ENCODE measurements at regions not wholly inside any gene's neighbourhood (a gene's known extent, or its start where the extent isn't known, plus 50 kb on each side); places are given as distances from the start of the nearest gene placed in this dataset.

GRCh38 chr1:60598041-60598910 lies 484.1 kb upstream of the NFIA start:
- no peak overlapping the region for H3K4me3 ChIP-seq (ENCODE audit: low read depth, low read length)
- TF ChIP-seq, protein P1, sequence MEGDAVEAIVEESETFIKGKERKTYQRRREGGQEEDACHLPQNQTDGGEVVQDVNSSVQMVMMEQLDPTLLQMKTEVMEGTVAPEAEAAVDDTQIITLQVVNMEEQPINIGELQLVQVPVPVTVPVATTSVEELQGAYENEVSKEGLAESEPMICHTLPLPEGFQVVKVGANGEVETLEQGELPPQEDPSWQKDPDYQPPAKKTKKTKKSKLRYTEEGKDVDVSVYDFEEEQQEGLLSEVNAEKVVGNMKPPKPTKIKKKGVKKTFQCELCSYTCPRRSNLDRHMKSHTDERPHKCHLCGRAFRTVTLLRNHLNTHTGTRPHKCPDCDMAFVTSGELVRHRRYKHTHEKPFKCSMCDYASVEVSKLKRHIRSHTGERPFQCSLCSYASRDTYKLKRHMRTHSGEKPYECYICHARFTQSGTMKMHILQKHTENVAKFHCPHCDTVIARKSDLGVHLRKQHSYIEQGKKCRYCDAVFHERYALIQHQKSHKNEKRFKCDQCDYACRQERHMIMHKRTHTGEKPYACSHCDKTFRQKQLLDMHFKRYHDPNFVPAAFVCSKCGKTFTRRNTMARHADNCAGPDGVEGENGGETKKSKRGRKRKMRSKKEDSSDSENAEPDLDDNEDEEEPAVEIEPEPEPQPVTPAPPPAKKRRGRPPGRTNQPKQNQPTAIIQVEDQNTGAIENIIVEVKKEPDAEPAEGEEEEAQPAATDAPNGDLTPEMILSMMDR (IDR thresholded peaks at IDR 0.05; ENCODE audit: insufficient read depth, low read length, poor library complexity, severe bottlenecking), result no peak
- DNase-seq (ENCODE audit: low read depth), result no peak
- no peaks in the 10 kb centered on the region for H3K27me3 ChIP-seq (ENCODE audit: control insufficient read depth, insufficient read depth, low read length)
- H3K36me3 ChIP-seq (ENCODE audit: control insufficient read depth, insufficient read depth, low read length), result no peaks in the 10 kb centered on the region

DNA sequence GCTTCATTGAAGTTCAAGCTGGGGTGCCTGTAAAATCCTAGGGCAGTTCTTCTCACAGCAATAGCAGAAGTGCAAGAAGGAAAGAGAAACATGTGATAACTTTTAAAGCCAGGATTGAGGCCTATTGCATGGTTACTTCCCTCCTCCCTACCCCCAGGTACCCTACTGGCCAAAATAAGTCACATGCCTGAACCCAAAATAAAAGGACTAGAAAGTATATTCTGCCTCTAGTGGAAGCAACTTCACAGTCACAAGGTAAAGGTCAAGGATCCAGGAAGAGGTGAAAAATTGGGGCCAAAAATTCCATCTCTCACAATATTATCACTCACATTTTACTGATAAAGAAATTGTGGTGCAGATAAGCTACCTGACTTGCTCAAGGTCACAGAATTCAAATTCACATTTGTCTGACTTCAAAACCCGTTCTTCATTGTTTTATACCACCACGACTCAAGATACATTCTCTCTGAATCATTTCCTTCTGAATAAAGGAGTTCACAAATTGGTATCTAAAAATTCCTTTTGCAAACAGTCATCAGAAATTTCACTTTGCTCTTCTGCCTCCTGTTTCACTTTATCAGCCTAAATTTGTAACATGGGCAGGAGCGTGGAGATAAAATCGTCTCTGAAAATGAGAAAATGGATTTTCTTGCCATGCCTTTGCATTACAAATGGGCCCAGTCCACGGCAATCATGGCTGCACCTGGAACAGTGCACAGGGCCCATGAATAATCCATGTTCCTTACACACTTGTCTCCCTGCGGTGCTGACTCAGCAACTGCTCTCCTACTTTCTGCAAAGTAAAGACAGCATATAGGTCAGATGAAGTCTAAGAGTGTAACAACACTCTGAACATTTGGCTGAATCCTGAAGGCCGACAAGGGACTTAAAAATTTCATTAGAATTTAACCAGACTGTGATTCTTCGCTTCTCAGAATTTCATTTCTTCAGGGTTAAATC lies 485.3 kb upstream of the NFIA start:
- no peak for DNase-seq (ENCODE audit: low read depth)

DNA sequence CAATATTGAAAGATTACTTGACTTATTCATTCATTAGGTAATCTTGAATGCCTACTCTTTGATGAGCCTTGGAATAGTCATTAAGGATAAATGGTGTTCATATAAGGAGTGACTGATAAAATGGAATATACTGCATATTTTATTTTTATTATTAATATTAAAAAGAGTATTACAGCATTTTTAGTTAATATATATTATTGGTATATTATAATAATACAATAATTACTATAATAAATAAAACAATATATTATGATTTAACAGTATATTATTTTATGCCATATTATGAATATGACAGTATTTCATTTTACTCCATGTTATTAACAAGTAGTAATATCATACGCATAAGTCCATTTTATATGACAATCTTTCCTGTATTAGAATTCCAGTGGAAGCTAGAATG lies 490.8 kb upstream of the NFIA start:
- Histone ChIP-seq H3K27me3 (ENCODE audit: control insufficient read depth, insufficient read depth, low read length) (no peaks in the 10 kb centered on the region), H3K4me3 (ENCODE audit: low read depth, low read length) (no peak overlapping the region), H3K36me3 (ENCODE audit: control insufficient read depth, insufficient read depth, low read length) (no peaks in the 10 kb centered on the region)
- DNase-seq (ENCODE audit: low read depth), result no peak
- TF ChIP-seq, protein P1 (IDR thresholded peaks at IDR 0.05; ENCODE audit: insufficient read depth, low read length, poor library complexity, severe bottlenecking), result no peak

More for the DNA sequence above, 485.3 kb upstream of the NFIA start:
- H3K27me3 ChIP-seq (ENCODE audit: control insufficient read depth, insufficient read depth, low read length), result no peaks in the 10 kb centered on the region
- no peak overlapping the region for H3K4me3 ChIP-seq (ENCODE audit: low read depth, low read length)
- no peaks in the 10 kb centered on the region for H3K36me3 ChIP-seq (ENCODE audit: control insufficient read depth, insufficient read depth, low read length)
- TF ChIP-seq, protein P1 (IDR thresholded peaks at IDR 0.05; ENCODE audit: insufficient read depth, low read length, poor library complexity, severe bottlenecking), result no peak

- DNase-seq (ENCODE audit: low read depth), result no peak
- TF ChIP-seq, protein P1 (IDR thresholded peaks at IDR 0.05; ENCODE audit: insufficient read depth, low read length, poor library complexity, severe bottlenecking), result no peak
- H3K4me3 ChIP-seq (ENCODE audit: low read depth, low read length), result no peak overlapping the region
- H3K36me3 ChIP-seq (ENCODE audit: control insufficient read depth, insufficient read depth, low read length), result no peaks in the 10 kb centered on the region
- H3K27me3 ChIP-seq (ENCODE audit: control insufficient read depth, insufficient read depth, low read length), result no peaks in the 10 kb centered on the region
Measured at GRCh38 chr1:60589916-60590315, 492.4 kb upstream of the NFIA start.

DNA sequence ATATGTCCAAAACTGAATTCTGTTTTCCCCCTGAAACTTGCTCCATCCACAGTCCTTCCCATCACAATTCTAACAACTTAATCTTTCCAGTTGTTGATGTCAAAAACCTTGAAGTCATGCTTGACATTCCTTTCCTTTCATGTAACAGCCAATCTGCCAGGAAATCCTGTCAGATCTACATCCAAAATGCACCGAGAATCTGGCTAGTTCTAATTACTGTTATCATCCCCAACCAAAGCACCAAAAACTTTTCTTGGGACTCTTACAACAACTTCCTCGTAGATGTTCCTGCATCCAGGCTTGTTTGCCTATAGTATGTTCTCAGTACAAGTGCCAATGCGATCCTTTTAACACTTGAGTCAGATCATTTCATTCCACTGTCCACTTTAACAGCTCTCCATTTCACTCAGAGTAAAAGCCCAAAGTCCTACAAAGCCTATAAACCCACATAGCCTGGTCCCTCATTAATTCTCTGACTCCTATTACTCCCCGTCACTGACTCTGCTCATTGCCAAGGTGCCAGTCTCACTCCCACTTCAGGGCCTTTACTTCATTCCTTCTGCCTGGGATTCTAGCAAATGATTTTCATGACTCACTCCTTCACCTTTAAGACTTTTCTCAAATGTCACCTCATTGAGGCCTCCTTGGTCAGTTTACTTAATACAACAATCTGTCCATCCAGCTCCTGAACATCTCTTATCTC lies 493.2 kb upstream of the NFIA start:
- Histone ChIP-seq H3K27me3 (ENCODE audit: control insufficient read depth, insufficient read depth, low read length) (no peaks in the 10 kb centered on the region), H3K36me3 (ENCODE audit: control insufficient read depth, insufficient read depth, low read length) (no peaks in the 10 kb centered on the region), H3K4me3 (ENCODE audit: low read depth, low read length) (no peak overlapping the region)
- no peak for DNase-seq (ENCODE audit: low read depth)
- TF ChIP-seq, protein P1 (IDR thresholded peaks at IDR 0.05; ENCODE audit: insufficient read depth, low read length, poor library complexity, severe bottlenecking), result no peak

All from kidney epithelial cell (primary cell).